Fibroblast of lung (primary cell): ENCODE measurements at regions not wholly inside any gene's neighbourhood (a gene's known extent, or its start where the extent isn't known, plus 50 kb on each side); places are given as distances from the start of the nearest gene placed in this dataset.

ENCODE experiments used
- DNase-seq, 2 donors: peaks; one replicate each; pipeline versions ENCODE4 v3.0.0 to v3.0.0-alpha.2; 2010; ENCODE audit warnings: low read depth in 2 of 2
- H2AFZ ChIP-seq: 2 replicates; pipeline ENCODE4 v1.5.1; 2012; ENCODE audit warnings: low read length, control low read depth, inconsistent platforms
- H3K27ac ChIP-seq: 2 replicates; pipeline ENCODE4 v1.5.1; 2011; ENCODE audit warnings: low read length, control low read depth; ENCODE audit not compliant: insufficient read depth
- H3K27me3 ChIP-seq: 2 replicates; pipeline ENCODE4 v1.5.1; 2011; ENCODE audit warnings: mild to moderate bottlenecking, low read length; ENCODE audit not compliant: control insufficient read depth, insufficient read depth
- H3K36me3 ChIP-seq: 2 replicates; pipeline ENCODE4 v1.5.1; 2011; ENCODE audit warnings: low read length; ENCODE audit not compliant: control insufficient read depth, insufficient read depth
- H3K4me1 ChIP-seq: 2 replicates; pipeline ENCODE4 v1.5.1; 2011; ENCODE audit warnings: low read length; ENCODE audit not compliant: control insufficient read depth, insufficient read depth; ENCODE audit errors: extremely low read depth
- H3K4me2 ChIP-seq: 2 replicates; pipeline ENCODE4 v1.5.1; 2011; ENCODE audit warnings: low read length, control low read depth; ENCODE audit not compliant: insufficient read depth; ENCODE audit errors: extremely low read depth
- H3K4me3 ChIP-seq, 4 experiments: fragments of 200-600 bp in 1 of 4; sonication (generic) in 1 of 4; replicated peaks in 1 of 4; 2 replicates each; pipeline ENCODE4 v1.5.1; 2011 to 2016; ENCODE audit warnings: low read length in 4 of 4, low read depth in 3 of 4, mild to moderate bottlenecking in 3 of 4, control low read depth in 2 of 4, inconsistent platforms in 1 of 4, mixed read lengths in 1 of 4; ENCODE audit not compliant: insufficient read depth in 1 of 4; ENCODE audit errors: control extremely low read depth in 1 of 4
- H3K79me2 ChIP-seq: 2 replicates; pipeline ENCODE4 v1.5.1; 2012; ENCODE audit warnings: mild to moderate bottlenecking, low read length, inconsistent platforms; ENCODE audit not compliant: control insufficient read depth, insufficient read depth
- H3K9ac ChIP-seq: 2 replicates; pipeline ENCODE4 v1.5.1; 2011; ENCODE audit warnings: mild to moderate bottlenecking, low read length, control low read depth; ENCODE audit not compliant: insufficient read depth
- H3K9me3 ChIP-seq: 2 replicates; pipeline ENCODE4 v1.5.1; 2012; ENCODE audit warnings: low read depth, low read length; ENCODE audit not compliant: control insufficient read depth, insufficient read depth
- H4K20me1 ChIP-seq: 2 replicates; pipeline ENCODE4 v1.5.1; 2011; ENCODE audit warnings: low read length; ENCODE audit not compliant: control insufficient read depth, insufficient read depth; ENCODE audit errors: extremely low read depth
- EZH2 ChIP-seq: IDR thresholded peaks from 2 replicates; pipeline ENCODE4 v1.5.1; 2012; ENCODE audit warnings: low read length, control low read depth, mild to moderate bottlenecking; ENCODE audit errors: missing control alignments
- TF ChIP-seq, protein P1 (sequence below), 2 donors: IDR thresholded peaks in 1 of 2; conservative IDR thresholded peaks in 1 of 2; 1 replicate in 1 of 2; 2 replicates in 1 of 2; pipeline ENCODE4 v1.5.1; 2011 to 2012; ENCODE audit warnings: low read length in 2 of 2, control low read depth in 1 of 2, inconsistent platforms in 1 of 2, low read depth in 1 of 2, mild to moderate bottlenecking in 1 of 2

DNA sequence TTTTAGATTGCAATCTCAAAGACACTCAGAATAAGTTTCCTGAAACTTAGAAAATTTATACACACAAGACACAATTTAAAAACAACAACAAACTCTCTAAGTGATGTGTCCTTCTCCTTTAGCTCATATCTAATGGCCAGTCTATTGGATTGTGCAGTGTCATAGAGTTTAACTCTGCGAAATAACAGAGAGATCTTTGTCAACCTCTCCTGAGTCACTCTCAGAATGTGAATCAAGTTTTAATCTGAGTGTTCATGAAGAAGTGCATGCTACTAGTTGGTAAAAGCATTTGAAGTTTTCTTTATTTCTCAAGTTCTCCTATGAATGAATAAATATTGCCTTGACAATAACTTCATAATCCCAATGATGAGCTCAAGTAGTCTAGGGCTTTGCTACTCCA is 284.5 kb upstream of the DNAJC19 start:
- H2AFZ ChIP-seq: no peak overlapping the region
- no peaks in the 10 kb centered on the region for H3K4me1 ChIP-seq

GRCh38 chr3:181267312-181267711 is 277.8 kb upstream of the DNAJC19 start:
- Histone ChIP-seq H3K9me3 (no peaks in the 10 kb centered on the region), H2AFZ (no peak overlapping the region)

More for the DNA sequence above, 284.5 kb upstream of the DNAJC19 start:
- Histone ChIP-seq H3K9ac (no peak overlapping the region), H3K36me3 (no peaks in the 10 kb centered on the region), H3K79me2 (no peaks in the 10 kb centered on the region), H4K20me1 (no peaks in the 10 kb centered on the region), H3K4me2 (no peak overlapping the region), H3K27me3 (no peaks in the 10 kb centered on the region), H3K4me3 (no peak overlapping the region), H3K9me3 (no peaks in the 10 kb centered on the region), H3K27ac (no peak overlapping the region)
- TF ChIP-seq, protein P1, sequence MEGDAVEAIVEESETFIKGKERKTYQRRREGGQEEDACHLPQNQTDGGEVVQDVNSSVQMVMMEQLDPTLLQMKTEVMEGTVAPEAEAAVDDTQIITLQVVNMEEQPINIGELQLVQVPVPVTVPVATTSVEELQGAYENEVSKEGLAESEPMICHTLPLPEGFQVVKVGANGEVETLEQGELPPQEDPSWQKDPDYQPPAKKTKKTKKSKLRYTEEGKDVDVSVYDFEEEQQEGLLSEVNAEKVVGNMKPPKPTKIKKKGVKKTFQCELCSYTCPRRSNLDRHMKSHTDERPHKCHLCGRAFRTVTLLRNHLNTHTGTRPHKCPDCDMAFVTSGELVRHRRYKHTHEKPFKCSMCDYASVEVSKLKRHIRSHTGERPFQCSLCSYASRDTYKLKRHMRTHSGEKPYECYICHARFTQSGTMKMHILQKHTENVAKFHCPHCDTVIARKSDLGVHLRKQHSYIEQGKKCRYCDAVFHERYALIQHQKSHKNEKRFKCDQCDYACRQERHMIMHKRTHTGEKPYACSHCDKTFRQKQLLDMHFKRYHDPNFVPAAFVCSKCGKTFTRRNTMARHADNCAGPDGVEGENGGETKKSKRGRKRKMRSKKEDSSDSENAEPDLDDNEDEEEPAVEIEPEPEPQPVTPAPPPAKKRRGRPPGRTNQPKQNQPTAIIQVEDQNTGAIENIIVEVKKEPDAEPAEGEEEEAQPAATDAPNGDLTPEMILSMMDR (conservative IDR thresholded peaks at IDR 0.05 in 1 of 2, IDR thresholded peaks at IDR 0.05 in 1 of 2; ENCODE audit: low read depth in 1 of 2, low read length in 2 of 2): no peak
- no peak for TF ChIP-seq EZH2
- no peak for DNase-seq

DNA sequence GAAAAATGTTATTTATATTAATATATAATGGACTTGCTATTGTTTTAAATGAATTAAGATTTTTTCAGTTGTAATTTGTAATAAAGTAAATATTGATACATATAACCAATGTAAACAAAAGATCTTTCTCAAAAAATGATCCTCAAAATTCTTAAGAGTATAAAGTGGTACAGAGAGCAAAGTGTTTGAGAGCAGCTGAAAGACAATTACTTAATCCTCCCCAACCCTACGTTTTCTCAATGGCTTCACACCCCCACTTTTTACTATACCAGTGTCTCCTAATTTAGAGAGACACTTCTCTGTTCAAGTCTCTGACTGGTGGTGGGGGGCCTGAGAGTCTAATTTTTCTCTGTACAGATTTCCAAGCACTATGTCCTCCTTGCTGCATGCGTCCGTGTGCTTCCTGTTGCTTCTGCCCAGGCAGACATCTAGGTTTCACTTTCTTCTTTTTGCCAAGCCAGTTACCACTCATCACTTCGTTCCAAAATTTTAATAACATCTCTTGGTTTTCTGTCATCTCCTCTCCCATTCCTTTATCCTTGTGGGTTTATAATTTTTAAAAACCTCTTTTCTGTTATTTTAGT is 276.3 kb upstream of the DNAJC19 start:
- H3K9ac ChIP-seq: no peak overlapping the region
- peak overlapping the region; percentile 9 for H3K4me2 ChIP-seq
- peak; percentile 1 to 9 for DNase-seq
- no peaks in the 10 kb centered on the region for H4K20me1 ChIP-seq
- no peaks in the 10 kb centered on the region for H3K9me3 ChIP-seq
- no peaks in the 10 kb centered on the region for H3K36me3 ChIP-seq
- H3K4me1 ChIP-seq: no peaks in the 10 kb centered on the region
- no peak overlapping the region for H2AFZ ChIP-seq
- TF ChIP-seq EZH2: no peak
- TF ChIP-seq, protein P1 (conservative IDR thresholded peaks at IDR 0.05 in 1 of 2, IDR thresholded peaks at IDR 0.05 in 1 of 2; ENCODE audit: low read depth in 1 of 2, low read length in 2 of 2): no peak
- no peak overlapping the region for H3K27ac ChIP-seq
- peak overlapping the region in 2 of 4 experiments; percentile 4 to 40 for H3K4me3 ChIP-seq
- no peaks in the 10 kb centered on the region for H3K27me3 ChIP-seq
- no peaks in the 10 kb centered on the region for H3K79me2 ChIP-seq

More at GRCh38 chr3:181267312-181267711, 277.8 kb upstream of the DNAJC19 start:
- Histone ChIP-seq H3K27me3 (no peaks in the 10 kb centered on the region), H3K4me1 (no peaks in the 10 kb centered on the region), H3K36me3 (no peaks in the 10 kb centered on the region), H3K9ac (no peak overlapping the region), H3K4me2 (no peak overlapping the region), H3K79me2 (no peaks in the 10 kb centered on the region), H4K20me1 (no peaks in the 10 kb centered on the region), H3K27ac (no peak overlapping the region), H3K4me3 (no peak overlapping the region)
- no peak for DNase-seq
- no peak for TF ChIP-seq EZH2
- TF ChIP-seq, protein P1 (conservative IDR thresholded peaks at IDR 0.05 in 1 of 2, IDR thresholded peaks at IDR 0.05 in 1 of 2; ENCODE audit: low read depth in 1 of 2, low read length in 2 of 2): no peak
